ENCODE measurements at regions not wholly inside any gene's neighbourhood (a gene's known extent, or its start where the extent isn't known, plus 50 kb on each side); places are given as distances from the start of the nearest gene placed in this dataset.

- no peak for TF ChIP-seq REST (IDR thresholded peaks at IDR 0.05; ENCODE audit: low read depth)
- TF ChIP-seq CEBPB (IDR thresholded peaks at IDR 0.05), result no peak
- no peak for TF ChIP-seq EGR1 (IDR thresholded peaks at IDR 0.05)
- no peak for TF ChIP-seq ZBTB7A (IDR thresholded peaks at IDR 0.05; ENCODE audit: low read depth)
- TF ChIP-seq RAD21 (IDR thresholded peaks at IDR 0.05; ENCODE audit: low read depth), result no peak
- TF ChIP-seq MAX (IDR thresholded peaks at IDR 0.05), result no peak
- no peak for TF ChIP-seq TEAD4 (IDR thresholded peaks at IDR 0.05)
- no peak for TF ChIP-seq CREB1 (IDR thresholded peaks at IDR 0.05; ENCODE audit: low read depth)
- TF ChIP-seq YY1 (IDR thresholded peaks at IDR 0.05; ENCODE audit: low read depth), result no peak
- no peak for TF ChIP-seq USF1 (IDR thresholded peaks at IDR 0.05)
- TF ChIP-seq FOXM1 (IDR thresholded peaks at IDR 0.05; ENCODE audit: borderline replicate concordance, low read depth), result no peak
- TF ChIP-seq TAF1 (IDR thresholded peaks at IDR 0.05; ENCODE audit: low read depth), result no peak
- TF ChIP-seq EP300 (IDR thresholded peaks at IDR 0.05; ENCODE audit: borderline replicate concordance), result no peak
- TF ChIP-seq NFIC (IDR thresholded peaks at IDR 0.05), result no peak
These were observed 490.0 kb downstream of the CENPC start for GRCh38 chr4:67055319-67055718.
